ENCODE measurements at regions not wholly inside any gene's neighbourhood (a gene's known extent, or its start where the extent isn't known, plus 50 kb on each side); places are given as distances from the start of the nearest gene placed in this dataset.

DNA sequence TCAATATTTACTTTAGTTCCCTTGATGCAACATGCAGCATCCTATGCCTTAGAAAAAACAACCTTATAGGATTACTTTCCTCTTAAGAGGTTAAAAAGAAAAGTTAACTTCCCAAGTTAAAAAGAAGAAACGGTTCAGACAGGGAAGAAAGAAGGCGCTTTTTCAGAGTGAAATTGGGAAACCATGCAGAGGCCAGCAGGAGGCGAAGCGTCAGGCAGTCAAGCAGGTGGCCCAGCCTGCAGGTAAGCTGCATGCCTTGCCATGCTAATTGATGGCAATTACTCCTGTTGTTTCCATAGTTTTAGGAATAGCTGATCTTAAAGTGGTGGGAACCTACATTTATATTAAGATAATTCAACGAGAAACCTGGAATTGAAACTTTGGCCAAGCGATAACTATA is 302.6 kb upstream of the SP4 start:
- H3K4me3 ChIP-seq (ENCODE audit: low read depth, low read length), result no peak overlapping the region
- DNase-seq (ENCODE audit: low read depth), result no peak

DNA sequence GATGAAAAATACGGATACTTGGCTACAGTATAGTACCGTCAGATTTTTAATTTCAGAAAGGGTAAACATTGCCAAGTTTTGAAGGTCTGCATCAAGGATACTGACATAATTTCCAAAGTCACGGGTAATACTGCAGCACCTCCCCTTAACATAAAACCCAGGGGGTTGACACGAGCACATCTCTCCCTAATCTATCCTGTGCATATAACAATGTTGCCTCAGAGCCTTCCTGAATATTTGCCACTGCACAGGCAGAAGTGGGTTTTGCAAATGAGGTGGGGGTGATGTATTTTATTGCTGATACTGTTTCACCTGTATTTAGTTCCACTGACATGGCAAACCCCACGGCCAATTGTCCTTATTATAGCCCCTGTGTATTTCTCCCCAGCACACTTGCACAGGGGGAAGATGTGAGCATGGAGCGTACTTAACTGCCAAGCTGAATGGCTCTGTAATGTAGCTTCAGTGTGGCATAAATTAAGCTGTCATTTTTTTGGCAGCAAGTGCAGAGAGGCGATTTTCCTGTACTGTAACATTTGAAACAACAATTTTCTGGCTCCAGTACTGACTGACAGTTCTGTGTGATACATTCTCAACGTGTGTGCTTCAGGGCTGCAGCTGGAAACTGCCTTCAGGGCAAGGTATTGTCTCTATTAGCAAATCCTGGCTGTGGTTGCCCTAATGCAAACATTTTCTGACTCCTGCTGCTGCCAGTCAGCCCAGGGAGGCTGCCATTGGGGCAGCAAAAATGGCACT is 299.6 kb upstream of the SP4 start:
- no peak overlapping the region for H3K4me3 ChIP-seq (ENCODE audit: low read depth, low read length)
- DNase-seq (ENCODE audit: low read depth), result no peak

DNA sequence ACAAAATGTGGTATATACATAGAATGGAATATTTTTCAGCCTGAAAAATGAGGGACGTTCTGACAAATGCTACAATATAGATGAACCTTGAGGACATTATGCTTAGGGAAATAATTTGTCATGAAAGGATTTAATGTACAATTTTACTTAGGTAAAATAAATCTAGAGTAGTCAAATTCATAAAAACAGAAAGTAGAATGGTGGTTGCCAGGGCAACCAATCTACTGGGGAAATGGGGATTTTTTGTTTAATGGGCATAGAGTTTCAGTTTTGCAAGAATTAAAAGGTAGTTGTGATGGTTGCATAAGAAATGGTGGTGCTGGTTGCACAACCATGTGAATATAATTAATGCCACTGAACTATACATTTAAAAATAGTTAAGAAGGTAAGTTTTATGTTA is 296.0 kb upstream of the SP4 start:
- DNase-seq (ENCODE audit: low read depth), result no peak
- no peak overlapping the region for H3K4me3 ChIP-seq (ENCODE audit: low read depth, low read length)

DNA sequence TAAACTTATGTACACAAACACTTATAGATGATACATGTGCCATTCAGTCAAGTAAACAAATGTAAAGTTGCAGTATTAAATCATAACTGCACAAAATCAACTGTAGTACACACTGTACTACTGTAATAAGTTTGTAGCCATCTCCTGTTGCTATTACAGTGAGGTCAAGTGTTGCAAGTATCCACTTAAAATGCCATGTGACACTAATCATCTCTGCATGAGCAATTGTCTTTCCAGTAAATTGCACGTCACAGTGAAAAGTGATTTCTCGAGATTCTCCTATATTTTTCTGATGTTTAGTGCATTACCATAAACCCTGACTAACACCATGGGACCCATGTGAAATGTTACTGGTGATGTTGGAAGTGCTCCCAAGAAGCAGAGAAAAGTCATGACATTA is 293.3 kb upstream of the SP4 start:
- no peak for DNase-seq (ENCODE audit: low read depth)
- H3K4me3 ChIP-seq (ENCODE audit: low read depth, low read length), result no peak overlapping the region

DNA sequence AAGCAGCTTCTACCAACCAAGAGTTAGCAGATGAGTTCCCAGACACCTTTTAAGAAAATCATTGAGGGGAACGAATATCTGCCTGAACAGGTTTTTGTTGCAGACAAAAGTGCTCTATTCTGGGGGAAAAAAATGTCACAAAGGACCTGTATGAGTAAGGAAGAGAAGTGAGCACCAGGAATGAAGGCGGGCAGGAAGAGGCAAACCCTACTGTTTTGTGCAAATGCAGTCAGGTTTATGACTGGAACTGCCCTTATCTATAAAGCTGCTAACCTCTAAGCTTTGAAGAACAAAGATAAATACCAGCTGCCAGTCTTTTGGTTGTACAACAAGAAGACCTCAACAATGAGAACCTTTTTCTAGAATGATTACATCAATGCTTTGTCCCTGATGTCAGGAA is 292.4 kb upstream of the SP4 start:
- no peak overlapping the region for H3K4me3 ChIP-seq (ENCODE audit: low read depth, low read length)
- DNase-seq (ENCODE audit: low read depth), result no peak

DNA sequence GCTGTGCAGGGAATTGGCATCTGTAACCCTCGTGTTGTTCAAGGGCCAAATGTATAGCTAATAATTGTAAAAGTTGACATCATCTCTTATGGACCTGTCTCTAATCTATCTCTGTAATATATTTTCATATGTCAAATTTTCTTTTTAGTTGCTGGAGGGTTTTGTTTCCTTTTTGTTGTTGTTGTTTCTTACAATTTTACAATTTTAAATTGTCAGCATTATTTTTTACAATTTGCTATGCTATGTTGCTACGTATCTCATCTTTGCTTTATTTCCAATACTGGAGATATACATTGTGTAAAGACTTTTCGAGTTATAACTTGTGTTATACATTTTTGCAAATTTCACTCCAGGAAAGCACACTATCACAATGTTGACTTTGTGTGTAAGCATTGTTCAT is 290.2 kb upstream of the SP4 start:
- DNase-seq (ENCODE audit: low read depth), result no peak
- H3K4me3 ChIP-seq (ENCODE audit: low read depth, low read length), result no peak overlapping the region

DNA sequence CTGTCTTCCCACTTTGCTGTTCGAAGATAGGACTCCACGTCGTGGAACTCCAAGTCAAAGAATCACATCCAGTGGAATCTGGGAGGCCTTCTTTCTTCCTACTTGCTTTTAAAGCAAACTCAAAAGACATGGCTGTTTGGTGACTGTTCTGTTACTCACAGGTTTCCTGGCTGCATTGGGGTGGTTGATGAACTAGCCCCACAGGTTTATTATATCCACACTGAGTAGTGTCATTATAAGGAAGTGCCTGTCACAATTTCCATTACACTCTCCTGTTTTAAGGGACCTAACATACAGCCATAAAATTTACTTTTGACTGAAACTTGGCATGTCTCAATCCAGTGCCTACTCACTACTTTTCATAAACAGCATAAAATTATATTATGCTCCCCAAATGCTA is 287.3 kb upstream of the SP4 start:
- no peak for DNase-seq (ENCODE audit: low read depth)
- no peak overlapping the region for H3K4me3 ChIP-seq (ENCODE audit: low read depth, low read length)

DNA sequence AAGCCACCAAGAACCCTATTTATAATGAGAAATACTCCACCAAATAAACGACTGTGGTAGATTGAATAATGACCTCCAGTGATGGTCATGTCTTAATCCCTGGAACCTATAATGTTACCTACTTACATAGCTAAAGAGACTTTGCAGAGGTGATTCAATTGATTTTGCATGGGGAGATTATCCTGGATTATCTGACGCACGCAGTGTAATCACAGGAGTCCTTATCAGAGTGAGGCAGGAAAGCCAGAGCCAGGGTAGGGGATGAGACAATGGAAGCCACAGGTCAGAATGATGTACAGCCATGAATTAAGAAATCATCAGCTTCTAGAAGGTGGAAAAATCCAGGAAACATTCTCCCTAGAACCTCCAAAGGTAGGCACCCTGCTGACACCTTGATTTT is 286.4 kb upstream of the SP4 start:
- no peak overlapping the region for H3K4me3 ChIP-seq (ENCODE audit: low read depth, low read length)
- no peak for DNase-seq (ENCODE audit: low read depth)

DNA sequence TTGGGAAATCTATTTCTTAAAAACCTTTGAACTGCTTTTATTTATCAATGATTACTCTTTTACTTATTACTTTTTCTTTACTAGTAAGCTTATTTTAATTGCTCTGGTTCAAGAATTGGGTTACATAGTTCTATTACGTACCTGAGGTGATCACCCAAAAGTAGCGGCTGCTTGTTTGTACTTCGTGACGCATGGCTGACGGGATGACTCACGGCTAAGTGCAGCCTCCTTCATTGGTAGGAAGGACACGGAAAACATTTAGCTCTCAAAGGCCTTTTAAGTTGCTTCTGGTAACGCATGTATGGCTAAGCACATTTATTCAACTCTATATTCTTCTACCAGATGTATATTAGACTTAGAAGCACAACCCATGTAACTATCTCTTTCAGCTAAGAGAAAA is 285.8 kb upstream of the SP4 start:
- H3K4me3 ChIP-seq (ENCODE audit: low read depth, low read length), result no peak overlapping the region
- DNase-seq (ENCODE audit: low read depth), result no peak

DNA sequence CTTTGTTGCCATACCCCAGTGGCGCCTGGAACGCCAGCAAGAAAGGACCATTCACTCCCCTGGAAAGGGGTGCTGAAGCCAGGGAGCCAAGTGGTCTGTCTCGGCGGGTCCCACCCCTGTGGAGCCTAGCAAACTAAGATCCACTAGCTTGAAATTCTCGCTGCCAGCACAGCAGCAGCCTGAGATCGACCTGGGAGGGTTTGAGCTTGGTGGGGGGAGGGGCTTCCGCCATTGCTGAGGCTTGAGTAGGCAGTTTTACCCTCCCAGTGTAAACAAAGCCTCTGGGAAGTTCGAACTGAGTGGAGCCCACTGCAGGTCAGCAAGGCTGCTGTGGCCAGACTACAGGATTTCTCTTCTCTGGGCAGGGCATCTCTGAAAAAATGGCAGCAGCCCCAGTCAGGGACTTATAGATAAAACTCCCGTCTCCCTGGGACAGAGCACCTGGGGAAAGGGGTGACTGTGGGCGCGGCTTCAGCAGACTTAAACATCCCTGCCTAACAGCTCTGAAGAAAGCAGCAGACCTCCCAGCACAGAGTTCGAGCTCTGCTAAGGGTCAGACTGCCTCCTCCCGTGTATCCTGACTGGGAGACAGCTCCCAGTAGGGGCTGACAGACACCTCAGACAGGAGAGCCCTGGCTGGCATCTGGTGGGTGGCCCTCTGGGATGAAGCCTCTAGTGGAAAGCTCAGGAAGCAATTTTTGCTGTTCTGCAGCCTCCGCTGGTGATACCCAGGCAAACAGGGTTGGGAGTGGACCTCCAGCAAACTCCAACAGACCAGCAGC is 281.1 kb upstream of the SP4 start:
- DNase-seq (ENCODE audit: low read depth), result no peak
- H3K4me3 ChIP-seq (ENCODE audit: low read depth, low read length), result no peak overlapping the region

DNA sequence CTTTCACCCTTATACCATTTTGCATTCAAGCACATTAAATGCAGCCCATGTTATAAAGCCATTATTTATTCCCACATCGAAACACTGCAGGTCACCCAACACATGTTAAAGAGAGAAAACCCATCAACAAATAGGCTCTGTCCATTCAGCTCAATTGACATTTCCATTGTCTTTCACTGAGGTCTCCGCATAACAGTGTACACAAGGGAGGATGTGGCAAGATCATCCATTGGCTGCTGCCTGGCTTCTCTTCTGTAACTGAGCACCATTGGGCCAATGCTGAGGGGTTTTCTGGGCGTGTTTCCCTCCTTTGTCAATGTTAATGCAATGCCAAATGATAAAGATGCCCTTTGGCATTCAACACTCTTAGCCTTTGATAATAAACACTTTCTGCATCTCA is 278.1 kb upstream of the SP4 start:
- no peak for DNase-seq (ENCODE audit: low read depth)
- no peak overlapping the region for H3K4me3 ChIP-seq (ENCODE audit: low read depth, low read length)

DNA sequence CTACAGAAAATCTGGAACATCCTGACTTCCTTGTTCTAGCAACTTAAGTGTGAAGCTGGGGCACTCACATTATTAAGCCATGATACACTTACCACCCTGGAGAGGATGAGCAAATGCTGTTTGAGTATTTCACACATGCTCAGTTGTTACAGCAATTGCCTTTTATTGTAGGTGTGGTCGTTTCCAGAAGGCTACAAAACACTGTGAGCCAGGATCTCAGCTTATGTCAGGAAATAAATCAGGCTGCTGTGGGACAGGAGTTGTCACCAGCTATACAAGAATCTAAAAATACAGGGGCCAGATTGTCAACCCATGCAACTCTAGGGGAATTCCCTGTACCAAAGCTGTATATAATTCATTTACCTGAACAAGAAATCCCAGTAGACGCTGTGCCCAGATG is 273.3 kb upstream of the SP4 start:
- DNase-seq (ENCODE audit: low read depth), result no peak
- no peak overlapping the region for H3K4me3 ChIP-seq (ENCODE audit: low read depth, low read length)

DNA sequence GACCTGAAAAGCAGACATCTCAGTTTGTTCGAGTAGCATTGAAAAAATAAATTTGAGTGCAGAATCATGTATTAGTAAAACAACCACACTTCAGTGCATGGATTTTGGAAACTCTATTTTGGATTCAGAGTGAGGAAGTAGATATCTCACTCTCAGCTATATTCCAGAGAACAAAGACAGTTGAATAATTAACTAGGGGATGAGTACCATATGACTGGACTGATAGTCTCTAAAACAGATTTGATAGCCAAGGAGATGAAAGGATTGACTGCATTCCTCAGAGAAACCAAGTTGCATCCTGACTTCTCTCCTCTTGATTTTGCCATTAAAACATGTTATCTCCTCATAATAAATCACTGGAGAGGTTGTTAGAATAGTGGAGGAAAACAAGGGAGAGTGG is 268.4 kb upstream of the SP4 start:
- DNase-seq (ENCODE audit: low read depth), result no peak
- H3K4me3 ChIP-seq (ENCODE audit: low read depth, low read length), result no peak overlapping the region

DNA sequence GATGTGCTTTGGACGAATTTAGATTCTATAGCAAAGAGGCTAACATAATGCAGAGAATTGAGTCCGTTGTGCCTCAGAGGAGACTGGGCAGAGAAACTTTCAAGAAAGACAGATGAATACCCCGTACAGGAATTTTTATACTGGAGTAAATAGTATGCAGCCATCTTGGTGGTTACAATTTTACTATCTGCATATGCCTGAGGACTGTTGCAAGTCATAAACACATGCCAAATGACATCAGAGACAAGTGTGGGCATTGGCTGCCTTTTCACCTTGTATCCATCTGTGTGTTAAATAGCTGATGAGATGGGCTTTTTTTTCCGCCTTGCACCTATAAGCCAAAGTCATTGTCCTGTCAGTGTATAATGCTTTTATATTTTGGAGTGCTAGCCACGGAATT is 267.5 kb upstream of the SP4 start:
- no peak for DNase-seq (ENCODE audit: low read depth)
- no peak overlapping the region for H3K4me3 ChIP-seq (ENCODE audit: low read depth, low read length)

DNA sequence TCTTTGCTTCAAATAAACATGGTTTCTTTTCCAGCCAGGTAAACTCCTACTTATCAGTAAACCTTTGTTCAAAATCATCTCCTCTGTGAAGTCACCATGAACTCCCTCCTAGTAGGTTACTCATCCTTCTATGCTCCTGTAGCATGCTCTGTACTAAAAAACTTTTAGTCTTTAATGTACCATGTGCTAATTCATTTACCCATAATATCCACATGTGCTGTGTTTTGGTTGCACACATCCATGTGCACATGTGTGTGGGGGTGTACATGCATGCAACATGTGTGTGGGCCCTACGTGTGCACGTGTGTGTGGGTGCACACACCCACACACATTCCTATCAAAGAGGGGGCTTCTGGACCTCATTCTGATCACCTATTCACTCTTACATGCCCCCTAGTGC is 259.9 kb upstream of the SP4 start:
- H3K4me3 ChIP-seq (ENCODE audit: low read depth, low read length), result no peak overlapping the region
- no peak for DNase-seq (ENCODE audit: low read depth)

DNA sequence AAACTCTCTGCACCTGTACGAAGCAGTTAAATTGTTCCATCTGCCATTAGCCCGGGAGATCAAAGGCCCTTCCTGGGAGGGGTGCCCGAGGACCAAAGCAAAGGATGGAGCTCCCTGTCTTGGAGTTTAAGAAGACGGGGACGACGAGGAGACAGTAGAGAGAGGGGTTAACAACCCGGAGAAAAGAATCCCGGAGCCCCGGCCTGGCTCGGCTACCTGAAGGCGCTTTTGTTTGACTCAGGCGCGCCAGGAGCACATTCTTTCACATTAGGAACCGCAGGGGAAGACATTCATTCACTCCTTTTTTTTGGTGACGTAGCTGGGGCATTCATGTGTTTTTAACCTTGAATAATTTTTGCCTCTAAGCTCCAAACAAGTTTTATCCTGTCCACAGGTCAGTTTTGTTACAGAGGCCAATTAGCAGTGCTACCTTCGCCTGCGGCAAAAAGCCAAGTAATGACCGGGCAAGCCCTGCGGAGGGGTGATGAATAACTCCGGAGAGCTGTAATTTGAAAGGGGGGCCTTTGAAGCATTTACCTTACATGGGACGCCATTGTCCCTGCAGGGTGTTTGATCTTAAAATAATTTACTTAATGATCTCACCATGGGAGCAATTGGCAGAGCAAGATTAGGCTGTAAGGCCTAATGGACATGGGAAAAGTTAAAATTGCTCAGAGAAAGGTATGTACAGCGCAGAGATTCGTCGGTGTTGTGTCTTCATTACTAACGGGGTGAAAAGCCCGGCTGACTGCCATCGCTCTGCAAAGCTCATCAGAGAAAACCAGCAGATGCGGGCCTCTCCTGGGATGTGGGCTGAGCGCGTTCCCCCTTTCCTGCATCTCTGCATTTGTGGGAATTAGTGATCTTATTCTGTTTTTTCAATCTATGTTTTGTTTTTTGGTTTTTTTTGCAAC is 258.0 kb upstream of the SP4 start:
- DNase-seq (ENCODE audit: low read depth), result no peak
- H3K4me3 ChIP-seq (ENCODE audit: low read depth, low read length), result no peak overlapping the region

DNA sequence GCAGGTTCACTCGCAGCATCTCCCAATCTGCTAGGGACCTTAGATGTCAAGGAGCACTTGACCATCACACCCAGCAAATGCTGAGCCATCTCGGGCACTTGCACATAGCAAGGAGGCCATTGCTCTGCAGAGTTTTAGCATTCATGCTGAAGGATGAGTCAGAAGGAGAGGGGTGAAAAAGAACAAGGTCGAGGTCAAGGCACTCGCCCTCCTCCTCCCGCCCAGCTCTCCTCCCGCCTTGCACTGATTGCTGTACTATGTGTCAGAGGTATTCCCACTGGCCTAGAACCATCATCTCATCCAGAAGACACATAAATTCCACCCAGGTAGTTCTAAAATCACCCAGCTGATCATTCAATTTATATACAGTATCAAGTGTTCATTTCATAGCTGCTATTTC is 255.1 kb upstream of the SP4 start:
- no peak overlapping the region for H3K4me3 ChIP-seq (ENCODE audit: low read depth, low read length)
- DNase-seq (ENCODE audit: low read depth), result no peak

DNA sequence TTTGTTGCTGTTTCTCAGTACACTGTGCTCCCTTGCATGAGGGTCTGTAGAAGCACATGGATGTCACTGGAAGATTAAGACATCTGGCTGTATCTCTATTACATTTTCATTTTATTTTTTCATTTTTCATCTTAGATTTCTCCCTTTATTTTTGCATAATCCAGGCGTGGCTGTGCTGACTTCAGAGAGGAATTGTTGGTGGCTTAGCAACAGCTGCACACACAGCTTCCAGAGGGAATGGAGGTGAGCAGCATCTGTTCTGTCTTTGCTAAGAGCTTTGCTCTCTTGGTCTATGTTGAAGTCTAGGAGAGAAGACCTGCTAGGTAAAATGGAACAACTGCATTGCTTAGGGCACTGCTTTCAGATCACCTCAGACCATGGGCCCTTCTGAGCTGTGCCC is 254.4 kb upstream of the SP4 start:
- no peak for DNase-seq (ENCODE audit: low read depth)
- no peak overlapping the region for H3K4me3 ChIP-seq (ENCODE audit: low read depth, low read length)

DNA sequence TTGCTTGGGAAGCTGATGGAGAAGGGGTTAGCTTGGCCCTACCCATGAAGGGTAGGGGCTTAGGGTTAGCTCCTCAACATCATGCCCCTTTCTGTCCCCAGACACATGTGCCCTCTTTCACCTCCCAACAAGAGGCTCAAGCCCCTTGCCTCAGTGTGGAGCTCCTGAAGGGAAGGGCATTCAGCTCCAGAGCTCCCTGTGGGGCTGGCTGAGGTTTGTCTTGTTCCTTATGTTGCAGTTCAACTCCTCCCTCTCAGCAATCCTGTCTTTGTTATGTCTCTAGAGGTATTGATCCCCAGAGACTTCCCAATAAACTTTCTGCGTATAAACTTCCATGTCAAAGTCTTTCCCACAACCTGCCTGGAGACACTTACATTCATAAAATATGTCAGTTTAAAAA is 252.2 kb upstream of the SP4 start:
- no peak for DNase-seq (ENCODE audit: low read depth)
- no peak overlapping the region for H3K4me3 ChIP-seq (ENCODE audit: low read depth, low read length)

DNA sequence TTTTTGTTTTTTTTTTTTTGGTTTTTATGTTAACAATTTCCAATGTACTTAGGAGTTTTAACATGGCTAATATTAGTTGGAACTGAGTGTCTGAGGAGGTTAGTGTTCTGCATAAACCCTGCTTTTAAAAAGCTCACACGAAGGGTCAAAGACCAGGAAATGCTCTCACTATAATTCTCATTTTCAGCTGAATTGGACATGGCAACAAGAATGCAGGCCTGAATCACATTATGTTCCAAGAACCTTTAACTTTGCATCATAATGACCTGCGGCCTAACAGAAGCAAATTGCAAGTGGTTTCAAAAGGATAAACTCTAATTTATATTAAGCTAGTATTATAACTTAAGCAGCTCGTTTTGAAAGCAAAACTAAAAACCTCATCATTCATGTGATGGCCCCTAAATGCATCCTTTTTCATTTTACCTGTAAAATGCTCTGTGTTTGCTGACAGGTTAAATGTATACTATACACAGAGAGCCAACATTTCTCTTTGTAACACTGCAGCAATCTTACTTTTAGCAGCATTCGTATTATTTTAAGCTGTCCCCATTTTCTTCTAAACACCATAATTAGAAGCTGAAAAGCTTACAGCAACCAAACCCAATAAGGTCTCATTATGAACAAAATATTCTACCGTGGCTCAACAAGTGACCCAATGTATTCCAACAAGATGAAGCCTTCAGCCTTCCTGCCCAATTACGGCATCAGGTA is 242.8 kb upstream of the SP4 start:
- no peak overlapping the region for H3K4me3 ChIP-seq (ENCODE audit: low read depth, low read length)
- DNase-seq (ENCODE audit: low read depth), result no peak
